OCI-LY1 (cell line): ENCODE measurements at regions not wholly inside any gene's neighbourhood (a gene's known extent, or its start where the extent isn't known, plus 50 kb on each side); places are given as distances from the start of the nearest gene placed in this dataset.
"Not testable (repeated sequence)": the region's sequence is repeated elsewhere in the genome, so short reads cannot be mapped to it uniquely, and the experiment has no call there.

Experiments
- EZH2 ChIP-seq: fragments of 200-600 bp; sonication (generic), shearing (Covaris generic); IDR thresholded peaks from 2 replicates; pipeline ENCODE4 v1.8.0; 2017; ENCODE audit warnings: borderline replicate concordance, mixed run types, mild to moderate bottlenecking, antibody characterized with exemption, low read length, moderate library complexity, mixed read lengths
- TF ChIP-seq, protein P1 (sequence below): fragments of 200-600 bp; sonication (generic), shearing (Covaris generic); IDR thresholded peaks from 2 replicates; pipeline ENCODE4 v1.5.1; 2017; ENCODE audit warnings: mild to moderate bottlenecking, antibody characterized with exemption, low read length, moderate library complexity, mixed read lengths

DNA sequence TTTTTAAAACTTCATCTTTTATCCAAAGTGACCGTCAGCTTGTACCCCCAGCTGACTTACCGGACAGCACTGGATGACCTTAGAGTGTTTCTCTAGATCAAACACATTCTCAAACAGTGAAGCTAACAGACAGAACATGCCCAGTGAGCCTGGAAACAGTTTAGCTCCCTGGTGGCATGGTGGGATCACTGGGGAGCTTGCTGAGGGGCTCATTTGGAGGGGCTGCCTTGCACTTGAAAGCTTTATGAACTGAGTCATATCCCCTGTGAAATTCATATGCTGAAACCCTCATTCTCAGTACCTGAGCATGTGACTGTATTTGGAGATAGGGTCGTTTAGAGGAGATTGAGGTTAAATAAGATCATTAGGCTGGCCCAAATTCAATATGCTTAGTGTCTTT lies 2913.2 kb downstream of the RPIA start:
- TF ChIP-seq EZH2 = not testable (repeated sequence)
- TF ChIP-seq, protein P1, sequence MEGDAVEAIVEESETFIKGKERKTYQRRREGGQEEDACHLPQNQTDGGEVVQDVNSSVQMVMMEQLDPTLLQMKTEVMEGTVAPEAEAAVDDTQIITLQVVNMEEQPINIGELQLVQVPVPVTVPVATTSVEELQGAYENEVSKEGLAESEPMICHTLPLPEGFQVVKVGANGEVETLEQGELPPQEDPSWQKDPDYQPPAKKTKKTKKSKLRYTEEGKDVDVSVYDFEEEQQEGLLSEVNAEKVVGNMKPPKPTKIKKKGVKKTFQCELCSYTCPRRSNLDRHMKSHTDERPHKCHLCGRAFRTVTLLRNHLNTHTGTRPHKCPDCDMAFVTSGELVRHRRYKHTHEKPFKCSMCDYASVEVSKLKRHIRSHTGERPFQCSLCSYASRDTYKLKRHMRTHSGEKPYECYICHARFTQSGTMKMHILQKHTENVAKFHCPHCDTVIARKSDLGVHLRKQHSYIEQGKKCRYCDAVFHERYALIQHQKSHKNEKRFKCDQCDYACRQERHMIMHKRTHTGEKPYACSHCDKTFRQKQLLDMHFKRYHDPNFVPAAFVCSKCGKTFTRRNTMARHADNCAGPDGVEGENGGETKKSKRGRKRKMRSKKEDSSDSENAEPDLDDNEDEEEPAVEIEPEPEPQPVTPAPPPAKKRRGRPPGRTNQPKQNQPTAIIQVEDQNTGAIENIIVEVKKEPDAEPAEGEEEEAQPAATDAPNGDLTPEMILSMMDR = not testable (repeated sequence)
